Stomach (tissue), 8 donors: ENCODE measurements at regions not wholly inside any gene's neighbourhood (a gene's known extent, or its start where the extent isn't known, plus 50 kb on each side); places are given as distances from the start of the nearest gene placed in this dataset.
"Not testable (repeated sequence)": the region's sequence is repeated elsewhere in the genome, so short reads cannot be mapped to it uniquely, and the experiment has no call there.

Experiments used
- DNase-seq, 2 donors: peaks; one replicate each; pipeline versions ENCODE4 v3.0.0 to v3.0.0-alpha.2; 2013 to 2019
- H3K27ac ChIP-seq, 5 donors: fragments of 200-600 bp in 4 of 5; sonication (generic) in 4 of 5; one replicate each; pipeline ENCODE4 v1.5.1; 2013 to 2019; ENCODE audit warnings: mild to moderate bottlenecking in 1 of 5, moderate library complexity in 1 of 5
- H3K27me3 ChIP-seq, 3 donors: fragments of 200-600 bp; sonication (generic); one replicate each; pipeline ENCODE4 v1.5.1; 2017 to 2019; ENCODE audit warnings: mixed run types in 1 of 3
- H3K36me3 ChIP-seq, 4 donors: fragments of 200-600 bp; sonication (generic); 1 replicate in 3 of 4; 2 replicates in 1 of 4; pipeline ENCODE4 v1.5.1; 2016 to 2019
- H3K4me1 ChIP-seq, 4 donors: fragments of 200-600 bp; sonication (generic); one replicate each; pipeline ENCODE4 v1.5.1; 2016 to 2019
- H3K4me3 ChIP-seq, 4 donors: fragments of 200-600 bp; sonication (generic) in 3 of 4; one replicate each; pipeline ENCODE4 v1.5.1; 2016 to 2019; ENCODE audit warnings: mild to moderate bottlenecking in 1 of 4
- H3K9me3 ChIP-seq, 4 donors: fragments of 200-600 bp; sonication (generic); one replicate each; pipeline ENCODE4 v1.5.1; 2016 to 2019
- EP300 ChIP-seq: sonication (generic); formaldehyde crosslinking; IDR thresholded peaks from one replicate; pipeline ENCODE4 v1.6.1; 2017; ENCODE audit warnings: antibody characterized with exemption
- POLR2A ChIP-seq, 4 donors: fragments of 450-650 bp; IDR thresholded peaks; one replicate each; pipeline ENCODE4 v1.6.1; 2016; ENCODE audit warnings: antibody characterized with exemption in 4 of 4, control low read depth in 2 of 4, mild to moderate bottlenecking in 1 of 4, moderate library complexity in 1 of 4
- POLR2AphosphoS5 ChIP-seq, 3 donors: sonication (generic); formaldehyde crosslinking; IDR thresholded peaks; one replicate each; pipeline ENCODE4 v1.6.1; 2016; ENCODE audit warnings: antibody characterized with exemption in 3 of 3
- WGBS, 5 donors: extraction: QIAGEN DNeasy Blood & Tissue Kit in 3 of 5; methylation state at CpG; one replicate each; pipeline versions ENCODE4 v1.1.5 to v1.1.7; 2013 to 2018; 5-methylcytosine and 5-hydroxymethylcytosine counted together
- intact Hi-C: fragments of 100-400 bp; cut with DNase I; formaldehyde crosslinking; loops from one replicate; pipeline ENCODE4 v1.15.1; 2023; ENCODE audit warnings: low total_unique reads
- TF ChIP-seq, protein P1 (sequence below), 7 experiments: fragments of 450-650 bp in 4 of 7; fragments of 200-600 bp in 3 of 7; sonication (generic) in 3 of 7; IDR thresholded peaks; one replicate each; pipeline ENCODE4 v1.5.1; 2016 to 2019; ENCODE audit warnings: antibody characterized with exemption in 7 of 7, control low read depth in 2 of 7, mild to moderate bottlenecking in 1 of 7
- donor health status: healthy with polysubstance abuse.
- donor health status: Bipolar disorder and iron deficiency.
- donor health status: healthy.

DNA sequence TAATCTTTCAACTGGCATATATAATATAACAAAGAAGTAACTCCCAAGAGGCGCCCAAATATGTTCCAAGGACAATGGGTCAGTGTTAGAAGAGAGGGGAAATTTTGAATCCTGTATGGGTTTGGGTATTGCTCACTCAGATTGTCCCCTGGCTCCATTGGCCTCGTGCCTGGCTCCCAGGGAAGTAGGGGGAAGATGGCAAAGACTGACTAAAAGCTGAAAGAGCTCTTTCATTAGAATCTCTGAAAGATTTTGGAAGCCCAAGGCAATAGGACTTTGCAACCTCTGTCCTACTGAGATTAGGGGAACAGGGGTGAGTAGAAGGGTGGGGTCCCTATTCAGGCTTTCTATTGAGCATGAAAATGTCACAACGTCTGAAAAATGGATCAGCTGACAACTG is 1272.8 kb upstream of the ZEB2 start:
- intact Hi-C loops: no loop called here
- TF ChIP-seq POLR2AphosphoS5 (IDR thresholded peaks at IDR 0.05) (no peak), POLR2A (IDR thresholded peaks at IDR 0.05) (no peak), EP300 (no peak)
- TF ChIP-seq, protein P1, sequence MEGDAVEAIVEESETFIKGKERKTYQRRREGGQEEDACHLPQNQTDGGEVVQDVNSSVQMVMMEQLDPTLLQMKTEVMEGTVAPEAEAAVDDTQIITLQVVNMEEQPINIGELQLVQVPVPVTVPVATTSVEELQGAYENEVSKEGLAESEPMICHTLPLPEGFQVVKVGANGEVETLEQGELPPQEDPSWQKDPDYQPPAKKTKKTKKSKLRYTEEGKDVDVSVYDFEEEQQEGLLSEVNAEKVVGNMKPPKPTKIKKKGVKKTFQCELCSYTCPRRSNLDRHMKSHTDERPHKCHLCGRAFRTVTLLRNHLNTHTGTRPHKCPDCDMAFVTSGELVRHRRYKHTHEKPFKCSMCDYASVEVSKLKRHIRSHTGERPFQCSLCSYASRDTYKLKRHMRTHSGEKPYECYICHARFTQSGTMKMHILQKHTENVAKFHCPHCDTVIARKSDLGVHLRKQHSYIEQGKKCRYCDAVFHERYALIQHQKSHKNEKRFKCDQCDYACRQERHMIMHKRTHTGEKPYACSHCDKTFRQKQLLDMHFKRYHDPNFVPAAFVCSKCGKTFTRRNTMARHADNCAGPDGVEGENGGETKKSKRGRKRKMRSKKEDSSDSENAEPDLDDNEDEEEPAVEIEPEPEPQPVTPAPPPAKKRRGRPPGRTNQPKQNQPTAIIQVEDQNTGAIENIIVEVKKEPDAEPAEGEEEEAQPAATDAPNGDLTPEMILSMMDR (IDR thresholded peaks at IDR 0.05): no peak
- no peak overlapping the region for H3K27ac ChIP-seq
- no peaks in the 10 kb centered on the region for H3K27me3 ChIP-seq
- no peak overlapping the region for H3K4me3 ChIP-seq
- no peak for DNase-seq
- H3K4me1 ChIP-seq: no peaks in the 10 kb centered on the region
- 43 to 67% (median 57%) methylated on average over 3 of the region's 3 CpGs for WGBS, 5 donors
- no peaks in the 10 kb centered on the region for H3K36me3 ChIP-seq
- H3K9me3 ChIP-seq: no peaks in the 10 kb centered on the region

DNA sequence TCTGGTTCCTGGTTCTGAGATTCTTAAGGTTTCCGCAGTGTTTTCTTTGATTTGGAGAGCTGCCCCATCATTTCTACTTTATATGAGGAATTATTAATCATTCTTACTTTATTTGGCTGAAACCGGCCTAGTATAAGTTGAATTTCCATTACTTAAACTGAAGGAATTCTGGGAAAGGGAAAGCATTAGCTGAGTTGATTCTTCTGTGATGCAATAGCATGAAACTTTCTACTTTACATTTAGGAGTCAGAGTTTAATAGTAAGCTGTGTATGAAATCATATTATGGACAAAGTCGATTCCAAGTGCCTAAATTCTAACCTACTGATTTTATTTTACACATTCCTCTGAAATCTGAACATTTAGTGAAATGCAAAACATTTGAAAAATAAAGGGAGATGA is 1269.7 kb upstream of the ZEB2 start:
- Histone ChIP-seq H3K36me3 (no peaks in the 10 kb centered on the region), H3K27me3 (no peaks in the 10 kb centered on the region), H3K9me3 (no peaks in the 10 kb centered on the region), H3K27ac (no peak overlapping the region), H3K4me3 (no peak overlapping the region), H3K4me1 (no peaks in the 10 kb centered on the region)
- TF ChIP-seq EP300: no peak
- no peak for TF ChIP-seq POLR2A (IDR thresholded peaks at IDR 0.05)
- no peak for TF ChIP-seq POLR2AphosphoS5 (IDR thresholded peaks at IDR 0.05)
- DNase-seq: no peak
- intact Hi-C loops: no loop called here
- 84 to 95% (median 91%) methylated on average over 3 of the region's 3 CpGs for WGBS, 5 donors

DNA sequence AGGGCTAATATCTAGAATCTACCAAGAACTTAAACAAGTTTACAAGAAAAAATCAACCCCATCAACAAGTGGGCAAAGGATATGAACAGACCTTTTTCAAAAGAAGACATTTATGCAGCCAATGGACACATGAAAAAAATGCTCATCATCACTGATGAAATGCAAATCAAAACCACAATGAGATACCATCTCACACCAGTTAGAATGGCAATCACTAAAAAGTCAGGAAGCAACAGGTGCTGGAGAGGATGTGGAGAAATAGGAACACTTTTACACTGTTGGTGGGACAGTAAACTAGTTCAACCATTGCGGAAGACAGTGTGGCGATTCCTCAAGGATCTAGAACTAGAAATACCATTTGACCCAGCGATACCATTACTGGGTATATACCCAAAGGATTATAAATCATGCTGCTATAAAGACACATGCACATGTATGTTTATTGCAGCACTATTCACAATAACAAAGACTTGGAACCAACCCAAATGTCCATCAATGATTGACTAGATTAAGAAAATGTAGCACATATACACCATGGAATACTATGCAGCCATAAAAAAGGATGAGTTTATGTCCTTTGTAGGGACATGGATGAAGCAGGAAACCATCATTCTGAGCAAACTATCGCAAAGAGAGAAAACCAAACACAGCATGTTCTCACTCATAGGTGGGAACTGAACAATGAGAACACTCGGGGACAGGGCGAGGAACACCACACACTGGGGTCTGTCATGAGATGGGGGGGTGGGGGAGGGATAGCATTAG is 1267.9 kb upstream of the ZEB2 start:
- H3K27ac ChIP-seq, H3K27me3 ChIP-seq, intact Hi-C loops, H3K36me3 ChIP-seq, DNase-seq, H3K9me3 ChIP-seq, H3K4me1 ChIP-seq, H3K4me3 ChIP-seq: not testable (repeated sequence)
- 89 to 96% (median 94%) methylated on average over 6 of the region's 6 CpGs for WGBS, 5 donors

DNA sequence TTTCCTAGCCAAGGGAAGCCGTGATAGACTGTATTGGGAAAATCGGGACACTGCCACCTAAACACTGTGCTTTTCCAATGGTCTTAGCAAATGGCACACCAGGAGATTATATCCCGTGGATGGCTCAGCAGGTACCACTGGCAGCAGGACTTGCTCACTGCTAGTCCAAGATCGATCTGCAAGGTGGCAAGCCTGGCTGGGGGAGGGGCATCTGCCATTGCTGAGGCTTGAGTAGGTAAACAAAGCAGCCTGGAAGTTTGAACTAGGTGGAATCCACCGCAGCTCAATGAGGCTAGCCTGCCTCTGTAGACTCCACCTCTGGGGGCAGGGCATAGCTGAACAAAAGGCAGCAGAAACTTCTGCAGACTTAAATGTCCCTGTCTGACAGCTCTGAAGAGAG is 1262.7 kb upstream of the ZEB2 start:
- H3K27ac ChIP-seq, H3K4me1 ChIP-seq, H3K9me3 ChIP-seq, intact Hi-C loops, H3K27me3 ChIP-seq, H3K4me3 ChIP-seq, H3K36me3 ChIP-seq, DNase-seq: not testable (repeated sequence)
- 89 to 97% (median 90%) methylated on average over 5 of the region's 5 CpGs for WGBS, 5 donors

DNA sequence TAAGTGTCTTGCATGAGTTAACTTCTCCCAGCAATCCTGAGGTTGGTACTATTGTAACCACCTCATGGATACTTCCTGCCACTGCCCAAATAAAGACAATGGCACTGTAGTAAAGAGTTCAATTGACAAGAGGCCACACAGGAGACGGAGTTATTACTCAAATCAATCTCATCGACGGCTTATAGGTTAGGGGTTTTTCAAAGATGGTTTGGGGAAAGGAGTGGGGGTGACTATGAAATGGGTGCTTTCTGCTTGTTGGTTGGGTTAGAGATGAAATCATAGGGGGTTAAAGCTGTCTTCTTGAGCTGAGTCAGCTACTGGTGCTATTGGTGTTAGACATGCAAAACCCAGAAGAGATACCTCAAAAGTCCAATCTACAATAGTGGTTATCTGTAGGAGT is 1258.0 kb upstream of the ZEB2 start:
- Histone ChIP-seq H3K9me3 (no peaks in the 10 kb centered on the region), H3K27me3 (no peaks in the 10 kb centered on the region), H3K27ac (no peak overlapping the region), H3K4me3 (no peak overlapping the region), H3K36me3 (no peaks in the 10 kb centered on the region), H3K4me1 (no peaks in the 10 kb centered on the region)
- TF ChIP-seq EP300: no peak
- no peak for TF ChIP-seq POLR2AphosphoS5 (IDR thresholded peaks at IDR 0.05)
- TF ChIP-seq, protein P1 (IDR thresholded peaks at IDR 0.05): no peak
- no peak for TF ChIP-seq POLR2A (IDR thresholded peaks at IDR 0.05)
- WGBS, 5 donors: 84 to 91% (median 87%) methylated on average over 3 of the region's 3 CpGs
- DNase-seq: no peak
- intact Hi-C loops: no loop called here

DNA sequence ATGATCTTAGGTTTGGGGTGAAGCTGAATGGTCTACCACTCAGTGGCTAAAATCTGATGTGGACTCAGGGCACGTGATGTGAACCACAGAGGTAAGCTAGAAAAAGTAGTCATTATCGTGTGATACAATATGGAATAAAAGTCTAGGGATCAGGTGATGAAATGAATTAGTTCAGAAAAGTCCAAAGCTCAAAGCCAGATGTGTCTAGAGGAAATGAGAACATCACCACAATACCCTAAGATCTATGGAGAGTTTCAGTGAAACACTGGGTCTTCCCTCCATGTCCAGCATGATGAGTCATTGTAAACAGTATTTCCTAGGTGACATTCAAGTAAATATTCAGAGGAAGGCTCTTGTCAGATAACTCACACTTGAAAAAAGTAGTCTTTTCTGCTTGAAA is 1257.4 kb upstream of the ZEB2 start:
- no peak for DNase-seq
- no peaks in the 10 kb centered on the region for H3K4me1 ChIP-seq
- H3K27me3 ChIP-seq: no peaks in the 10 kb centered on the region
- no peaks in the 10 kb centered on the region for H3K9me3 ChIP-seq
- no peak overlapping the region for H3K27ac ChIP-seq
- H3K36me3 ChIP-seq: no peaks in the 10 kb centered on the region
- intact Hi-C loops: no loop called here
- TF ChIP-seq POLR2AphosphoS5 (IDR thresholded peaks at IDR 0.05): no peak
- H3K4me3 ChIP-seq: no peak overlapping the region
- 89 to 100% (median 95%) methylated on average over 2 of the region's 2 CpGs for WGBS, 5 donors
